Breast epithelium (tissue), 4 donors: ENCODE measurements at regions not wholly inside any gene's neighbourhood (a gene's known extent, or its start where the extent isn't known, plus 50 kb on each side); places are given as distances from the start of the nearest gene placed in this dataset.

Experiments
- DNase-seq, 2 donors: peaks; one replicate each; pipeline ENCODE4 v3.0.0-alpha.2; 2019; ENCODE audit warnings: low spot score in 2 of 2
- H3K27ac ChIP-seq, 2 donors: fragments of 200-600 bp; sonication (generic) in 1 of 2; one replicate each; pipeline ENCODE4 v1.5.1; 2016 to 2019; ENCODE audit warnings: mild to moderate bottlenecking in 1 of 2
- H3K27me3 ChIP-seq, 2 donors: fragments of 200-600 bp; sonication (generic) in 1 of 2; one replicate each; pipeline versions ENCODE4 v1.5.1 to v1.6.0; 2017 to 2019; ENCODE audit warnings: control low read depth in 1 of 2, mild to moderate bottlenecking in 1 of 2
- H3K36me3 ChIP-seq: fragments of 200-600 bp; one replicate; pipeline ENCODE4 v1.5.1; 2019
- H3K4me1 ChIP-seq, 2 donors: fragments of 200-600 bp; sonication (generic); one replicate each; pipeline ENCODE4 v1.5.1; 2016 to 2019; ENCODE audit warnings: control low read depth in 1 of 2
- H3K4me3 ChIP-seq, 3 donors: fragments of 200-600 bp; sonication (generic); 1 replicate in 2 of 3; 2 replicates in 1 of 3; pipeline ENCODE4 v1.5.1; 2016 to 2019; ENCODE audit warnings: mild to moderate bottlenecking in 3 of 3, moderate library complexity in 2 of 3
- H3K9me3 ChIP-seq, 2 donors: fragments of 200-600 bp; sonication (generic) in 1 of 2; one replicate each; pipeline ENCODE4 v1.5.1; 2016 to 2019; ENCODE audit warnings: control low read depth in 1 of 2
- CTCF ChIP-seq, 3 donors: fragments of 450-650 bp; IDR thresholded peaks; one replicate each; pipeline ENCODE4 v1.5.1; 2016 to 2017; ENCODE audit warnings: antibody characterized with exemption in 3 of 3, mild to moderate bottlenecking in 3 of 3, moderate library complexity in 3 of 3
- POLR2A ChIP-seq: fragments of 450-650 bp; IDR thresholded peaks from one replicate; pipeline ENCODE4 v1.6.1; 2016; ENCODE audit warnings: antibody characterized with exemption, mild to moderate bottlenecking, moderate library complexity
- POLR2AphosphoS5 ChIP-seq, 3 donors: sonication (generic); formaldehyde crosslinking; IDR thresholded peaks; one replicate each; pipeline ENCODE4 v1.6.1; 2017; ENCODE audit warnings: antibody characterized with exemption in 3 of 3
- intact Hi-C: fragments of 100-400 bp; cut with DNase I; formaldehyde crosslinking; loops from one replicate; pipeline ENCODE4 v1.15.1; 2023; ENCODE audit warnings: low total_unique reads

DNA sequence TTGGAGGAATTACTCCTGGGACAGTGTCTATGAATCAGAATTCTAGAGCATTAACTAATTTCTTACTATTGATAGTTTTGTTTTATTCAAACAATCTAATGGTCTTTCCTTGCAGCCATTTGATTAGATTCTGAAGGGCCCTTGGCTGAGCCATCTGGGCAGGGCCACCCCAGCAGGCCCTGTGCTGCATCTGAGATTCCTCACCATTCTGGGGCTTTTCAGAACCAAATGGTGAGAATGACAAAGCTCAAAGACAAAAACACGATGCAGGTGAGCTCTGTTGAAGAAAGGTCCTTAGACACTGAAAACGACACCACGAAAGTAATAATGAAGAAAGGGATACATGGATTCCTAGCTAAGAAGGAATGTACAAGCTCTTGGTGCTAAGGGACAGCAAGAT is 321.0 kb upstream of the IRX4 start:
- H3K9me3 ChIP-seq: no peaks in the 10 kb centered on the region
- H3K4me3 ChIP-seq: no peak overlapping the region
- H3K36me3 ChIP-seq: no peaks in the 10 kb centered on the region
- DNase-seq: no peak
- no peaks in the 10 kb centered on the region for H3K4me1 ChIP-seq
- no peak for TF ChIP-seq POLR2A
- TF ChIP-seq POLR2AphosphoS5 (IDR thresholded peaks at IDR 0.05): no peak
- TF ChIP-seq CTCF (IDR thresholded peaks at IDR 0.05): no peak
- intact Hi-C loops: loop anchor here (10.0 kb wide), 1 partner anchor 1951 kb away; no protein-coding TSS in a partner anchor
- H3K27me3 ChIP-seq: no peaks in the 10 kb centered on the region
- no peak overlapping the region for H3K27ac ChIP-seq

DNA sequence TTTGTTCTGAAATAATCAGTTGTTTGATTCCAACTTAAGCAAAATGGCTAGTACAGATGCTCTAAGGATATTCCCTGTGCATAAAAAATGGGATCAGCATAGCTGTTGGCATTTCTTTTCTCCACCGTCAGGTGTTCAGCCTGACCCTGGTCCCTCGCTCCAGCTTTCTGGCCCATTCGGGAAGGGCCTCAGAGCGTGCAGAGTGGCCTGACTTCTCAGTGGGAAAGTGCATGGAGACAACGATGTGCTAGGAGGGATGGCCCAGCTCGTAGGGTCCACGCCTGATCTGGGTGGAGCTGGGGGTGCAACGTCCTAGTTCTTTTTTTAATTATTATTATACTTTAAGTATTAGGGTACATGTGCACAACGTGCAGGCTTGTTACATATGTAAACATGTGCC is 319.1 kb upstream of the IRX4 start:
- TF ChIP-seq POLR2AphosphoS5 (IDR thresholded peaks at IDR 0.05) (no peak), POLR2A (no peak), CTCF (IDR thresholded peaks at IDR 0.05) (no peak)
- Histone ChIP-seq H3K36me3 (no peaks in the 10 kb centered on the region), H3K4me1 (no peaks in the 10 kb centered on the region), H3K27ac (no peak overlapping the region), H3K9me3 (no peaks in the 10 kb centered on the region), H3K4me3 (no peak overlapping the region), H3K27me3 (no peaks in the 10 kb centered on the region)
- DNase-seq: peak in 1 of 2 donors; percentile 7
- intact Hi-C loops: loop anchor here (10.0 kb wide), 1 partner anchor 1953 kb away; no protein-coding TSS in a partner anchor

DNA sequence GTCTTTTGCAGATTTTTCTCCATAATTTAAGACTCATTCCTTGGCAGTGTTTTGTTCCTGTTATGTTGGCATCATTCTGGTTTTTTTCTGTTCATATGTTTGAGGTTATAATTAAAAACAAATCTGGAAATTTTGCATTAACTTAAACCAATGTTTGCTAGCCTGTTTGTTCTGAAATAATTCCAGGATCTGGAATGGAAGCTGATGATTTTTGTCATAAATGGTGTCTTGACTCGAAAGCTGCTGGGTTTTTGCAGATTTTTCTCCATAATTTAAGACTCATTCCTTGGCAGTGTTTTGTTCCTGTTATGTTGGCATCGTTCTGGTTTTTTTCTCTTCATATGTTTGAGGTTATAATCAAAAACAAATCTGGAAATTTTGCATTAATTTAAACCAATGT is 318.7 kb upstream of the IRX4 start:
- Histone ChIP-seq H3K27ac (no peak overlapping the region), H3K9me3 (no peaks in the 10 kb centered on the region), H3K36me3 (no peaks in the 10 kb centered on the region), H3K4me1 (no peaks in the 10 kb centered on the region), H3K4me3 (no peak overlapping the region), H3K27me3 (no peaks in the 10 kb centered on the region)
- intact Hi-C loops: loop anchor here (10.0 kb wide), 1 partner anchor 1953 kb away; no protein-coding TSS in a partner anchor
- TF ChIP-seq CTCF (IDR thresholded peaks at IDR 0.05) (no peak), POLR2A (no peak), POLR2AphosphoS5 (IDR thresholded peaks at IDR 0.05) (no peak)
- no peak for DNase-seq

- no peak for TF ChIP-seq POLR2A
- no peak for TF ChIP-seq CTCF (IDR thresholded peaks at IDR 0.05)
- TF ChIP-seq POLR2AphosphoS5 (IDR thresholded peaks at IDR 0.05): no peak
- Histone ChIP-seq H3K9me3 (no peaks in the 10 kb centered on the region), H3K27me3 (no peaks in the 10 kb centered on the region), H3K36me3 (no peaks in the 10 kb centered on the region), H3K4me3 (no peak overlapping the region), H3K4me1 (no peaks in the 10 kb centered on the region), H3K27ac (no peak overlapping the region)
- intact Hi-C loops: loop anchor here (10.0 kb wide), 1 partner anchor 1954 kb away; no protein-coding TSS in a partner anchor
- peak in 1 of 2 donors; percentile 16 for DNase-seq
Observed at GRCh38 chr5:2201011-2201410, 318.3 kb upstream of the IRX4 start.

- H3K4me3 ChIP-seq: no peak overlapping the region
- H3K27me3 ChIP-seq: no peaks in the 10 kb centered on the region
- intact Hi-C loops: loop anchor here (10.0 kb wide), 1 partner anchor 1954 kb away; no protein-coding TSS in a partner anchor
- DNase-seq: peak in 1 of 2 donors; percentile 55
- H3K27ac ChIP-seq: no peak overlapping the region
- H3K9me3 ChIP-seq: peaks cover 0 to 3% of the 10 kb centered on the region in 2 donors
- H3K4me1 ChIP-seq: no peaks in the 10 kb centered on the region
- H3K36me3 ChIP-seq: no peaks in the 10 kb centered on the region
- TF ChIP-seq POLR2AphosphoS5 (IDR thresholded peaks at IDR 0.05) (no peak), CTCF (IDR thresholded peaks at IDR 0.05) (no peak), POLR2A (no peak)
Observed at GRCh38 chr5:2200261-2200950, 317.7 kb upstream of the IRX4 start.
